ENCODE measurements at regions not wholly inside any gene's neighbourhood (a gene's known extent, or its start where the extent isn't known, plus 50 kb on each side); places are given as distances from the start of the nearest gene placed in this dataset.

DNA sequence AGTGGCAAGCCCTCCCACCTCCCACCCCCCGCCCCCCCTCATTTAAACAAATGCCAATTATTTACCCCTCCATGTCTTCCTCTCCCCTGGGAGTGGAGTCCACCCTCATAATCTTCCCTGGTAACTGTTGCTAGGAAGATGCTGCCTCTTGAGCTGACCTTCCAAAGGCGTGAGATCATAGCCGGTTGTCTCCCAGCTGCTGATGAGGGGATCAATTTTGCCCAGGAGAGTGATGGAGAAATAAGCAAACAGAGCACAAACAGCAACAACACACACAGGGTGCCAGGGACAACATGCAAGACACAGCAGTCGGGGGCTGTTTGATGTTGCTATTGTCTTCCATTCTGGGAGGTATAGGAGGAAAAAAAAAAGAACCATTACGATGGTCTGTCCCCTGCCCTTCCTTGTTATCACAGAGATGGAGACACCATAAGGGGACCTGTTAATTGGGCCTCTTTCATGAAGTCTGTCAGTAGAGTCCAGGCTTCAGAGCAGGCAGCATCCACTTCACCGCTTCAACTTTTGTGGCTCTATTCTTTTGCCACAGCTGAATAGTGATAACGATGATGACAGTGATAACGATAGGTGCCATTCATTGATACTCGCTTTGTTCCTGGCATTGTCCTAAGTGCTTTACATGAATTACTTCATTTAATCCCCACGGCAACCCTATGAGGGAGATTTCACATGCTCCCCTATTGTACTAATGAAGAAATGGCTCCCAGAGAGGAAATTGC lies 76.9 kb upstream of the RGMA start:
- TF ChIP-seq POLR2A (IDR thresholded peaks at IDR 0.05; ENCODE audit: low read length) (no peak), GATA1 (IDR thresholded peaks at IDR 0.05; ENCODE audit: low read depth, low read length) (no peak)

Measured in erythroblast (primary cell).